ENCODE measurements at regions not wholly inside any gene's neighbourhood (a gene's known extent, or its start where the extent isn't known, plus 50 kb on each side); places are given as distances from the start of the nearest gene placed in this dataset.
A peak's percentile ranks its signal among the peaks of the same experiment; 100 is the strongest.

- DNase-seq (ENCODE audit: low spot score), result peak; percentile 77
- Mint-ChIP-seq H3K27ac (no peak overlapping the region), H3K36me3 (no peaks in the 10 kb centered on the region), H3K4me3 (no peak overlapping the region), H3K4me1 (peaks cover 22% of the 10 kb centered on the region), H3K9me3 (no peaks in the 10 kb centered on the region), H3K27me3 (ENCODE audit: insufficient read depth, low read depth) (peaks cover 10% of the 10 kb centered on the region)
- H4K20me1 ChIP-seq (ENCODE audit: low read depth), result peaks cover 11% of the 10 kb centered on the region
- H3K9me3 ChIP-seq (ENCODE audit: low read depth), result no peaks in the 10 kb centered on the region
- H3K4me1 ChIP-seq, result peaks cover 10% of the 10 kb centered on the region
- no peak overlapping the region for H3K27ac ChIP-seq
- H3K4me3 ChIP-seq, result peak overlapping the region; percentile 23
- no peak overlapping the region for H2AFZ ChIP-seq (replicated peaks)
- H3K4me2 ChIP-seq, result peak overlapping the region; percentile 61
- TF ChIP-seq EZH2 (IDR thresholded peaks at IDR 0.05) (peak; percentile 71), EZH2phosphoT487 (IDR thresholded peaks at IDR 0.05) (peak; percentile 30)
- TF ChIP-seq, protein P1, sequence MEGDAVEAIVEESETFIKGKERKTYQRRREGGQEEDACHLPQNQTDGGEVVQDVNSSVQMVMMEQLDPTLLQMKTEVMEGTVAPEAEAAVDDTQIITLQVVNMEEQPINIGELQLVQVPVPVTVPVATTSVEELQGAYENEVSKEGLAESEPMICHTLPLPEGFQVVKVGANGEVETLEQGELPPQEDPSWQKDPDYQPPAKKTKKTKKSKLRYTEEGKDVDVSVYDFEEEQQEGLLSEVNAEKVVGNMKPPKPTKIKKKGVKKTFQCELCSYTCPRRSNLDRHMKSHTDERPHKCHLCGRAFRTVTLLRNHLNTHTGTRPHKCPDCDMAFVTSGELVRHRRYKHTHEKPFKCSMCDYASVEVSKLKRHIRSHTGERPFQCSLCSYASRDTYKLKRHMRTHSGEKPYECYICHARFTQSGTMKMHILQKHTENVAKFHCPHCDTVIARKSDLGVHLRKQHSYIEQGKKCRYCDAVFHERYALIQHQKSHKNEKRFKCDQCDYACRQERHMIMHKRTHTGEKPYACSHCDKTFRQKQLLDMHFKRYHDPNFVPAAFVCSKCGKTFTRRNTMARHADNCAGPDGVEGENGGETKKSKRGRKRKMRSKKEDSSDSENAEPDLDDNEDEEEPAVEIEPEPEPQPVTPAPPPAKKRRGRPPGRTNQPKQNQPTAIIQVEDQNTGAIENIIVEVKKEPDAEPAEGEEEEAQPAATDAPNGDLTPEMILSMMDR (IDR thresholded peaks at IDR 0.05), result peak; percentile 62
- H3F3A ChIP-seq (ENCODE audit: low read depth), result no peaks in the 10 kb centered on the region
- no peak overlapping the region for H3K9ac ChIP-seq
- peaks cover 78% of the 10 kb centered on the region for H3K27me3 ChIP-seq
- no peaks in the 10 kb centered on the region for H3K79me2 ChIP-seq (ENCODE audit: low read depth)
- H3K36me3 ChIP-seq, result no peaks in the 10 kb centered on the region
Observed at GRCh38 chr13:53201454-53202225, 173.0 kb downstream of the OLFM4 start.

GRCh38 chr13:53204598-53204997 is 176.0 kb downstream of the OLFM4 start:
- Histone ChIP-seq H3K9me3 (ENCODE audit: low read depth) (no peaks in the 10 kb centered on the region), H3K4me1 (no peaks in the 10 kb centered on the region), H3K36me3 (no peaks in the 10 kb centered on the region), H3F3A (ENCODE audit: low read depth) (no peaks in the 10 kb centered on the region), H2AFZ (replicated peaks) (no peak overlapping the region), H3K27me3 (peaks cover 64% of the 10 kb centered on the region), H3K4me2 (no peak overlapping the region), H4K20me1 (ENCODE audit: low read depth) (peaks cover 11% of the 10 kb centered on the region), H3K4me3 (no peak overlapping the region), H3K79me2 (ENCODE audit: low read depth) (no peaks in the 10 kb centered on the region), H3K9ac (no peak overlapping the region), H3K27ac (no peak overlapping the region)
- H3K27ac Mint-ChIP-seq, result no peak overlapping the region
- H3K4me3 Mint-ChIP-seq, result no peak overlapping the region
- no peak for TF ChIP-seq EZH2 (IDR thresholded peaks at IDR 0.05)
- no peak for TF ChIP-seq EZH2phosphoT487 (IDR thresholded peaks at IDR 0.05)
- TF ChIP-seq, protein P1 (IDR thresholded peaks at IDR 0.05), result no peak
- no peaks in the 10 kb centered on the region for H3K9me3 Mint-ChIP-seq
- peaks cover 10% of the 10 kb centered on the region for H3K27me3 Mint-ChIP-seq (ENCODE audit: insufficient read depth, low read depth)
- no peaks in the 10 kb centered on the region for H3K36me3 Mint-ChIP-seq
- H3K4me1 Mint-ChIP-seq, result peaks cover 1% of the 10 kb centered on the region
- DNase-seq (ENCODE audit: low spot score), result no peak

DNA sequence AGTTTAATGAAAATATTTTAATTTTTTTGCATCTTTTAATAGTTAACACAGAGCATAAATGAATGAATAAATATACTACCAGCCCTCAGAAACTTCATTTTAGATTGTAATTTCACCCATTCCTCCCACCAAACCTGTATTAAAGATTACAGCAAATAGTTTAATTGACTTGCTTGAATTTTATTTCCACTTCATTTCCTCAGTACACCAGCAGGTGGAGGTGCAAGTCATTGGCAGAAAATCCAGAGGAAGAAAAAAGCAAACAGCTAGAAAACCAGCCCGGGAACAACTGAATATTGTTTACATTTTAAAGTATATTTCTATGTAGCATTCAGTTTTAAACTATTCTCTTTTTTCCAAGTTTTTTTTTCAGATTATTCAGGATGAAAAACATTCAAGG is 177.8 kb downstream of the OLFM4 start:
- H3K27ac Mint-ChIP-seq, result no peak overlapping the region
- no peaks in the 10 kb centered on the region for H3K36me3 Mint-ChIP-seq
- H3K79me2 ChIP-seq (ENCODE audit: low read depth), result no peaks in the 10 kb centered on the region
- TF ChIP-seq EZH2phosphoT487 (IDR thresholded peaks at IDR 0.05) (no peak), EZH2 (IDR thresholded peaks at IDR 0.05) (no peak)
- TF ChIP-seq, protein P1 (IDR thresholded peaks at IDR 0.05), result peak; percentile 70
- H3K4me3 Mint-ChIP-seq, result no peak overlapping the region
- H3K4me3 ChIP-seq, result no peak overlapping the region
- H3K36me3 ChIP-seq, result no peaks in the 10 kb centered on the region
- no peaks in the 10 kb centered on the region for H3K9me3 ChIP-seq (ENCODE audit: low read depth)
- H3K27me3 ChIP-seq, result peaks cover 45% of the 10 kb centered on the region
- H3K27me3 Mint-ChIP-seq (ENCODE audit: insufficient read depth, low read depth), result peaks cover 7% of the 10 kb centered on the region
- no peaks in the 10 kb centered on the region for H3K9me3 Mint-ChIP-seq
- no peaks in the 10 kb centered on the region for H3F3A ChIP-seq (ENCODE audit: low read depth)
- H4K20me1 ChIP-seq (ENCODE audit: low read depth), result peaks cover 6% of the 10 kb centered on the region
- H3K4me1 ChIP-seq, result no peaks in the 10 kb centered on the region
- no peak for DNase-seq (ENCODE audit: low spot score)
- no peak overlapping the region for H2AFZ ChIP-seq (replicated peaks)
- H3K9ac ChIP-seq, result no peak overlapping the region
- no peak overlapping the region for H3K4me2 ChIP-seq
- no peaks in the 10 kb centered on the region for H3K4me1 Mint-ChIP-seq
- no peak overlapping the region for H3K27ac ChIP-seq
